H7 (cell line): ENCODE measurements at regions not wholly inside any gene's neighbourhood (a gene's known extent, or its start where the extent isn't known, plus 50 kb on each side); places are given as distances from the start of the nearest gene placed in this dataset.
"Not testable (repeated sequence)": the region's sequence is repeated elsewhere in the genome, so short reads cannot be mapped to it uniquely, and the experiment has no call there.

Source experiments
- DNase-seq: peaks from one replicate; pipeline ENCODE4 v3.0.0; 2012
- H3K27me3 ChIP-seq: 2 replicates; pipeline ENCODE4 v1.6.0; 2011; ENCODE audit warnings: mild to moderate bottlenecking, low read length; ENCODE audit not compliant: control insufficient read depth, insufficient read depth
- H3K36me3 ChIP-seq: replicated peaks from 2 replicates; pipeline ENCODE4 v1.5.1; 2011; ENCODE audit warnings: low read length; ENCODE audit not compliant: control insufficient read depth, insufficient read depth
- H3K4me3 ChIP-seq: 2 replicates; pipeline ENCODE4 v1.5.1; 2011; ENCODE audit warnings: low read depth, mild to moderate bottlenecking, control low read depth, low read length, moderate library complexity; ENCODE audit not compliant: insufficient read depth

- no peaks in the 10 kb centered on the region for H3K27me3 ChIP-seq
Observed at GRCh38 chr6:139885909-139886308, 511.5 kb upstream of the CITED2 start.

GRCh38 chr6:139883776-139884175 lies 509.3 kb upstream of the CITED2 start:
- H3K36me3 ChIP-seq = no peaks in the 10 kb centered on the region
- no peaks in the 10 kb centered on the region for H3K27me3 ChIP-seq
- DNase-seq = no peak
- no peak overlapping the region for H3K4me3 ChIP-seq

More at GRCh38 chr6:139885909-139886308, 511.5 kb upstream of the CITED2 start:
- Histone ChIP-seq H3K36me3 (no peaks in the 10 kb centered on the region), H3K4me3 (no peak overlapping the region)
- no peak for DNase-seq

DNA sequence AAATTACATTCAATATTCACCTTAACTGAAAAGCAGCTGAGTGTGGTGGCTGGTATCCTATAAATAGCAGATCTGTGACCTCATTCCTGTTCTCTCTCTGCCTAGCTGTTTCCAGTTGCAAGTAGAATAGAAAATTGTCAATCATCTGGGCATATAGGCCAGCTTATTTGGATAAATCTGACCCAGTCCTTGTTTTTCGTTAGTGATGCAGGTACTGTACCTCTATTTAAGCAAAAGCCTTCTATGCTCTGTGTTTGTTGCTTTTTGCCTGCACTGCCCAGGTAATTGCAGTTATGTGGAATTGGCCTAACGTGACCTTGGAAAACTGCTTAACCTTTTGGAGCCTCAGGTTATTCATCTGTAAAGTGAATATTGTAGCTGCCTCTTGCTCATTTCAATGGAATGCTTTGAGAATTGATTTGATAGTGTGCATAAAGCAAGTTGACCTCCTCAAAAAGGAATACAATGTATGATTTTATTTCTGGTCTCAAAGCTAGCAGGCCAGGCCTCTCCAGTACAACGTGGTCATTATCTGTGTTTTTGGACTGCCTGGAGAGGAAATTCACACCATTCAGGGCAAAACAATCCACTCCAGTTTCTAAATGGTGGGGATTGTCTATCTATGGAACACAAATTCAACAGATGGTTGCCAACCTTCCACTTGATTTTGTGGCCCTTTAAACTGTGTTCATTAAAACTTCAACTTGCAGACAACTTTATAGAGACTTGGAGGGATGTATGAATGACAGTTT lies 508.7 kb upstream of the CITED2 start:
- H3K27me3 ChIP-seq = no peaks in the 10 kb centered on the region
- H3K36me3 ChIP-seq = no peaks in the 10 kb centered on the region
- DNase-seq = no peak

GRCh38 chr6:139882234-139882633 lies 507.8 kb upstream of the CITED2 start:
- no peak overlapping the region for H3K4me3 ChIP-seq
- no peaks in the 10 kb centered on the region for H3K27me3 ChIP-seq
- H3K36me3 ChIP-seq = no peaks in the 10 kb centered on the region
- peak; percentile 18 for DNase-seq

More for the DNA sequence above, 508.7 kb upstream of the CITED2 start:
- H3K4me3 ChIP-seq = no peak overlapping the region

- Histone ChIP-seq H3K36me3 (no peaks in the 10 kb centered on the region), H3K4me3 (no peak overlapping the region), H3K27me3 (no peaks in the 10 kb centered on the region)
- DNase-seq = peak; percentile 40
Observed at GRCh38 chr6:139881728-139882211, 507.3 kb upstream of the CITED2 start.

DNA sequence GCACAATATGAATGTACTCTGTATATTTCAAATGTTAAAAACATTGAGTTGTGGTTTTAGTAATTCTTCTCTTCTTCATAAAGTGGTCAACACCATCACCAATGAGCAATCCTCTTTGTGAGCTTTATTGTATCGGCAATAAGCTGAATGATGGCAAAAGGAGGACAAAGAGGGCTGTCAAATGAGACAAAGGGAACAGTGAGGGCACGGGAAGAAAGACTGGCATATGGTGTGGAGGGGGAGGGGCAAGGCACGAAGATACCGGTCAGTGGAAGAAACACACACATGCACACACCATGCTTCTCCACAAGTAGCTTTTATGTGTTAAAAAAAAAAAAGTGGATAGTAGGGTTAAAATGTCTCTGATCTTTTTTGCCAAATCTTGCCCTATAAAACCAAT lies 506.8 kb upstream of the CITED2 start:
- H3K36me3 ChIP-seq = no peaks in the 10 kb centered on the region
- no peak overlapping the region for H3K4me3 ChIP-seq
- no peak for DNase-seq
- no peaks in the 10 kb centered on the region for H3K27me3 ChIP-seq

- Histone ChIP-seq H3K27me3 (no peaks in the 10 kb centered on the region), H3K36me3 (no peaks in the 10 kb centered on the region), H3K4me3 (no peak overlapping the region)
- DNase-seq = no peak
Observed at GRCh38 chr6:139879823-139880356, 505.4 kb upstream of the CITED2 start.

DNA sequence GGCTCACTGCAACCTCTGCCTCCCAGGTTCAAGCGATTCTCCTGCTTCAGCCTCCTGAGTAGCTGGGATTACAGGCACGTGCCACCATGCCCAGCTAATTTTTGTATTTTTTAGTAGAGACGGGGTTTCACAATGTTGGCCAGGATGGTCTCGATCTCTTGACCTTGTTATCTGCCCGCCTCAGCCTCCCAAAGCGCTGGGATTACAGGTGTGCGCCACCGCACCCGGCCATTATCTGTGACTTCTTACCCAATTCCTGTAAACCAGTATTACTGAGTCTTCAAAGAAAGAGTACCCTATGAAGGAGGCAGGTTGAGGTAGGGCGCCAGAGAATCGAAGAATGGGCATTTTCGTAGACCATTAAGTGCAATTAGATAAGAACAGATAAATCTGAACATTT lies 504.8 kb upstream of the CITED2 start:
- DNase-seq, H3K36me3 ChIP-seq, H3K4me3 ChIP-seq, H3K27me3 ChIP-seq: not testable (repeated sequence)

GRCh38 chr6:139877828-139878405 lies 503.5 kb upstream of the CITED2 start:
- Histone ChIP-seq H3K27me3 (no peaks in the 10 kb centered on the region), H3K36me3 (no peaks in the 10 kb centered on the region), H3K4me3 (no peak overlapping the region)
- no peak for DNase-seq

DNA sequence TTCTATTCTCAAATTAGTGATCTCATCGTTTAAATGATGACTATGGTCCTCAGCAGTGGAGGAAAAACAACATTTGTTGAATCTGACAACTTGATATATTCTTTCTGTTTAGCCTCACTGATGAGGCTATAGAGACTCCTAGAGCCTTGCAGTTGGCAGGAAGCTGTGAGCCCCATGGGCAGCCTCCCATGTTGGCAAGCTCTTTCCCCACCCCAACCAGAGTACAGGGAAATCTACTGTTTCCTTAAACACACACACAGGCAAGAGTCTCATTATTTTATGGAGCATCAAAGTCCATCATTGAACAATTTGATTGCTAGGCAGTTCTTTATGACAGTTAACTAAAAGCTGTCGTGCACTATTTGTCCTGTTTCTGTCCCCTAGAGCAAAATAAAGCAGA lies 498.2 kb upstream of the CITED2 start:
- Histone ChIP-seq H3K27me3 (no peaks in the 10 kb centered on the region), H3K36me3 (no peaks in the 10 kb centered on the region), H3K4me3 (no peak overlapping the region)
- DNase-seq = no peak

DNA sequence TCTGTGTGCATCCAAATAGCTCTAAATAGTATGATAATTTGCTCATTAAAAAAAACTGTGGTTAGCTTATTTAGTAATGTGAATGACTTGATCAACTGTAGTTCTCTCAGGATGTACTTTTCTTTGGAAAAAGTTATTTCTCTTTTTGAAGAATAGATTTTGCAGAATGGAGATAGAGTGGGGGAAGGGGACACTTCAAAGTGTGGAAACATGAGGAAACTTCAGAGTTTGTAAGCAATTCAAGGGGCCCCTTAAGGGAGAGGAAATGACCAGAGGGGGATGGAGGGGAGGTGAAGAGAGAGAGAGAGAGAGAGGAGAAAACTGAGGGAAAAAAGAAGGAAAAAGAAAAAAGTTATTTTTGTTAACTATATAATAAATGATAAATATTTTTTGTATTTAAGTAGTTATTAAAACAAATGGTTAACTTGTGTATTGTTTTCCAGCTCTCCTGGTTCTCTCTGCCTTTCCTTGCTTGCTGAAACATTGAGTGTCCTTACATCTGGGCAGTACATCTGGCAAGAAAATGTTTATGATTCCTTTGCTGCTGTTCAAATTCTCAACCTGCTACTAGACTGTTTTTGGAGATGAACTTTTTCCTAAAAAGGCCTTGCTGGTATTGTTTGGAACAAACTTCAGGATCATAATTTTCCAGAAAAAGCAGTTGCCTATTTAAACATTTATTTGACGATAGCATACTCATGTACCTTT lies 497.5 kb upstream of the CITED2 start:
- DNase-seq = no peak
- H3K27me3 ChIP-seq = no peaks in the 10 kb centered on the region
- H3K36me3 ChIP-seq = no peaks in the 10 kb centered on the region
- no peak overlapping the region for H3K4me3 ChIP-seq

- DNase-seq = no peak
- no peak overlapping the region for H3K4me3 ChIP-seq
- no peaks in the 10 kb centered on the region for H3K27me3 ChIP-seq
- no peaks in the 10 kb centered on the region for H3K36me3 ChIP-seq
Observed at GRCh38 chr6:139871165-139871710, 496.8 kb upstream of the CITED2 start.

DNA sequence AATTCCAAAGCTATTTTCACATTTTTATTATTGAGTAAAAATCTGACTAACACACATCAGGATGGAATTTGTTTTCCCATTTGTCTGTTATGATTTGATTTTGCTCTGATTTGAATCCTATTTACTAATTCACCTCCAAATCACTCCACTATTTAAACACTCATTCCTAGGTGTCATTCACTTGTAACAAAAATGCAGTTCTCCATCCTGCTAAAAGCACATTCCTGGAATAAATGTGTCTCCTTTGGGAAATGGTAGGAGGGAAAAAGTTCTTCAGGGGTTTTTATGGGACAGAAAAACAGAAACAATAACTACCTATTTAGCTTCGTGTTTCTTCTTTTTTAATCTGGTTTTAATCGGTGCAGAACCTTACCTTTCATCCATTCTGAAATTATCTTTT lies 494.1 kb upstream of the CITED2 start:
- Histone ChIP-seq H3K36me3 (no peaks in the 10 kb centered on the region), H3K27me3 (no peaks in the 10 kb centered on the region), H3K4me3 (no peak overlapping the region)
- no peak for DNase-seq

GRCh38 chr6:139863964-139864363 lies 489.5 kb upstream of the CITED2 start:
- no peak overlapping the region for H3K4me3 ChIP-seq
- no peaks in the 10 kb centered on the region for H3K27me3 ChIP-seq

More at GRCh38 chr6:139863964-139864363, 489.5 kb upstream of the CITED2 start:
- no peaks in the 10 kb centered on the region for H3K36me3 ChIP-seq
- DNase-seq = no peak
